ENCODE measurements at regions not wholly inside any gene's neighbourhood (a gene's known extent, or its start where the extent isn't known, plus 50 kb on each side); places are given as distances from the start of the nearest gene placed in this dataset.

DNA sequence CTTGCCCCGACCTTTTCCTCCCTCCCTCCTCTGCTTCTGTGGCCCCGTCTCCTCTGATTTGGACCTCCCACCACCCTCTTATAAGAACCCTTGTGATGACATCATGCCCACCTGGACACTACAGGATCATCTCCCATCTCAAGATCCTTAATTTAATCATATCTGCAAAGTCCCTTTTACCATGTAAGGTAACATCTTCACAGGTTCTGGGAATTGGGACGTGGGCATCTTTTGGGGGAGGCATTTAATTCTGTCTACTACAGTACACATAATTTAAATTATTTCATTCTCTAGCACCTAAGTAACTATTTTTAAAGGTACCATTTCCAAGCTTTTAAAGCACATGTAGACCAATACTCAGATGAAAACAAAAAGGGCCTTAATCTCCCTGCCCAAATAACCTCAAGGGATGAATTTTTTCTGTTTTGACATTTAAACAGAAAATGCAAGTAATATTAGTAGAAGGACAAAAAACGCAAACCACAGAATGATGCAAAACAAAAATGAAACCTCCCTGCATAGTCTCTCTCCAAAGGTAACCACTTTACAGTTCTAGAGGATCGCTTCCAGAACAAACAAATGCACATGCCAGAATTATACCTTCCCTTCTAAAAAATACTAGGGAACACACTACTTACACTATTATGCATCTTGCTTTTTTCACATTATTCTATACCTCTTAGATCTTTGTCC is 222.1 kb downstream of the AACS start:
- TF ChIP-seq, protein P1, sequence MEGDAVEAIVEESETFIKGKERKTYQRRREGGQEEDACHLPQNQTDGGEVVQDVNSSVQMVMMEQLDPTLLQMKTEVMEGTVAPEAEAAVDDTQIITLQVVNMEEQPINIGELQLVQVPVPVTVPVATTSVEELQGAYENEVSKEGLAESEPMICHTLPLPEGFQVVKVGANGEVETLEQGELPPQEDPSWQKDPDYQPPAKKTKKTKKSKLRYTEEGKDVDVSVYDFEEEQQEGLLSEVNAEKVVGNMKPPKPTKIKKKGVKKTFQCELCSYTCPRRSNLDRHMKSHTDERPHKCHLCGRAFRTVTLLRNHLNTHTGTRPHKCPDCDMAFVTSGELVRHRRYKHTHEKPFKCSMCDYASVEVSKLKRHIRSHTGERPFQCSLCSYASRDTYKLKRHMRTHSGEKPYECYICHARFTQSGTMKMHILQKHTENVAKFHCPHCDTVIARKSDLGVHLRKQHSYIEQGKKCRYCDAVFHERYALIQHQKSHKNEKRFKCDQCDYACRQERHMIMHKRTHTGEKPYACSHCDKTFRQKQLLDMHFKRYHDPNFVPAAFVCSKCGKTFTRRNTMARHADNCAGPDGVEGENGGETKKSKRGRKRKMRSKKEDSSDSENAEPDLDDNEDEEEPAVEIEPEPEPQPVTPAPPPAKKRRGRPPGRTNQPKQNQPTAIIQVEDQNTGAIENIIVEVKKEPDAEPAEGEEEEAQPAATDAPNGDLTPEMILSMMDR (conservative IDR thresholded peaks at IDR 0.05) = no peak
- TF ChIP-seq EZH2 (IDR thresholded peaks at IDR 0.05; ENCODE audit: low read depth) = no peak
